CD1c-positive myeloid dendritic cell (primary cell): ENCODE measurements at regions not wholly inside any gene's neighbourhood (a gene's known extent, or its start where the extent isn't known, plus 50 kb on each side); places are given as distances from the start of the nearest gene placed in this dataset.
"Not testable (repeated sequence)": the region's sequence is repeated elsewhere in the genome, so short reads cannot be mapped to it uniquely, and the experiment has no call there.

Source experiments
- DNase-seq: peaks from one replicate; pipeline ENCODE4 v3.0.0-alpha.2; 2016; ENCODE audit errors: extremely low spot score

GRCh38 chr4:181849472-181849871 lies 393.7 kb upstream of the TENM3 start:
- DNase-seq, result no peak

GRCh38 chr4:181853881-181854511 lies 389.2 kb upstream of the TENM3 start:
- no peak for DNase-seq

GRCh38 chr4:181855307-181855706 lies 387.9 kb upstream of the TENM3 start:
- no peak for DNase-seq

- not testable (repeated sequence) for DNase-seq
These were observed 385.7 kb upstream of the TENM3 start for GRCh38 chr4:181857471-181857870.

- no peak for DNase-seq
These were observed 384.5 kb upstream of the TENM3 start for GRCh38 chr4:181858741-181859140.

GRCh38 chr4:181859439-181859838 lies 383.8 kb upstream of the TENM3 start:
- DNase-seq, result no peak

GRCh38 chr4:181860157-181860556 lies 383.0 kb upstream of the TENM3 start:
- no peak for DNase-seq

- no peak for DNase-seq
These were observed 382.5 kb upstream of the TENM3 start for GRCh38 chr4:181860668-181861067.

- no peak for DNase-seq
These were observed 379.3 kb upstream of the TENM3 start for GRCh38 chr4:181863856-181864255.

- no peak for DNase-seq
These were observed 372.9 kb upstream of the TENM3 start for GRCh38 chr4:181870326-181870725.

- DNase-seq, result no peak
These were observed 368.6 kb upstream of the TENM3 start for GRCh38 chr4:181874602-181875001.

- no peak for DNase-seq
These were observed 365.8 kb upstream of the TENM3 start for GRCh38 chr4:181877329-181877848.

GRCh38 chr4:181890031-181890430 lies 353.2 kb upstream of the TENM3 start:
- no peak for DNase-seq

- no peak for DNase-seq
These were observed 352.3 kb upstream of the TENM3 start for GRCh38 chr4:181890911-181891310.

- DNase-seq, result no peak
These were observed 346.6 kb upstream of the TENM3 start for GRCh38 chr4:181896614-181897013.

GRCh38 chr4:181897935-181898334 lies 345.3 kb upstream of the TENM3 start:
- DNase-seq, result no peak

GRCh38 chr4:181902404-181902803 lies 340.8 kb upstream of the TENM3 start:
- not testable (repeated sequence) for DNase-seq

GRCh38 chr4:181905708-181906107 lies 337.5 kb upstream of the TENM3 start:
- no peak for DNase-seq

GRCh38 chr4:181908168-181908567 lies 335.0 kb upstream of the TENM3 start:
- no peak for DNase-seq

- no peak for DNase-seq
These were observed 333.8 kb upstream of the TENM3 start for GRCh38 chr4:181909368-181909767.

GRCh38 chr4:181911420-181911819 lies 331.8 kb upstream of the TENM3 start:
- no peak for DNase-seq

GRCh38 chr4:181933471-181933870 lies 309.7 kb upstream of the TENM3 start:
- no peak for DNase-seq

- no peak for DNase-seq
These were observed 304.6 kb upstream of the TENM3 start for GRCh38 chr4:181938631-181939030.
